Activated CD8-positive, alpha-beta T cell treated with anti-CD3 and anti-CD28 coated beads for 36 hours (primary cell): ENCODE measurements at regions not wholly inside any gene's neighbourhood (a gene's known extent, or its start where the extent isn't known, plus 50 kb on each side); places are given as distances from the start of the nearest gene placed in this dataset.

Experiments used
- ATAC-seq: fragments of 200-7000 bp; cut with Tn5 transposase; one replicate; pipeline ENCODE4 v1.10.0; 2021; ENCODE audit warnings: mild to moderate bottlenecking, moderate library complexity
- CTCF ChIA-PET: fragments of 350-600 bp; sonication (Branson Sonifier 250); formaldehyde crosslinking; loops from one replicate; lab custom pipeline; 2021; ENCODE audit warnings: antibody characterized with exemption; lab: Charles Lee
- POLR2A ChIA-PET: fragments of 350-600 bp; sonication (Branson Sonifier 250); formaldehyde crosslinking; loops from one replicate; lab custom pipeline; 2021; ENCODE audit warnings: antibody characterized with exemption; lab: Charles Lee
- DNase-seq: peaks from one replicate; pipeline ENCODE4 v3.0.0-alpha.2; 2020
- H3K27ac Mint-ChIP-seq: one replicate; pipeline ENCODE4 v1.8.0; 2021; ENCODE audit warnings: mild to moderate bottlenecking, mixed read lengths
- H3K27me3 Mint-ChIP-seq: one replicate; pipeline ENCODE4 v1.8.0; 2021; ENCODE audit warnings: mixed read lengths
- H3K36me3 Mint-ChIP-seq: one replicate; pipeline ENCODE4 v1.8.0; 2021; ENCODE audit warnings: low read depth, mixed read lengths
- H3K4me1 Mint-ChIP-seq: one replicate; pipeline ENCODE4 v1.8.0; 2021; ENCODE audit warnings: low read depth, mixed read lengths
- H3K4me3 Mint-ChIP-seq: one replicate; pipeline ENCODE4 v1.8.0; 2021; ENCODE audit warnings: mild to moderate bottlenecking, moderate library complexity, mixed read lengths
- H3K9me3 Mint-ChIP-seq: one replicate; pipeline ENCODE4 v1.8.0; 2021; ENCODE audit warnings: mixed read lengths
- CTCF ChIP-seq: fragments of 200-600 bp; IDR thresholded peaks from one replicate; pipeline ENCODE4 v1.8.0; 2022; ENCODE audit warnings: antibody characterized with exemption, mild to moderate bottlenecking
- intact Hi-C: fragments of 100-400 bp; cut with micrococcal nuclease; formaldehyde crosslinking; loops from one replicate; pipeline ENCODE4 v1.10.0; 2022

GRCh38 chr12:65653946-65654629, 170.2 kb upstream of the HMGA2 start:
- H3K27me3 Mint-ChIP-seq: peaks cover 29% of the 10 kb centered on the region
- H3K4me1 Mint-ChIP-seq: peaks cover 27% of the 10 kb centered on the region
- POLR2A ChIA-PET: no interaction called here
- no peak for TF ChIP-seq CTCF
- H3K27ac Mint-ChIP-seq: no peak overlapping the region
- ATAC-seq (no peak), DNase-seq (no peak)
- H3K4me3 Mint-ChIP-seq: no peak overlapping the region
- intact Hi-C loops: no loop called here
- peaks cover 2% of the 10 kb centered on the region for H3K9me3 Mint-ChIP-seq
- CTCF ChIA-PET: no interaction called here
- peaks cover 3% of the 10 kb centered on the region for H3K36me3 Mint-ChIP-seq

- peaks cover 3% of the 10 kb centered on the region for H3K36me3 Mint-ChIP-seq
- no peak overlapping the region for H3K27ac Mint-ChIP-seq
- H3K4me3 Mint-ChIP-seq: no peak overlapping the region
- ChIA-PET POLR2A (no interaction called here), CTCF (no interaction called here)
- no peak for DNase-seq
- TF ChIP-seq CTCF: no peak
- H3K27me3 Mint-ChIP-seq: peaks cover 32% of the 10 kb centered on the region
- no peak for ATAC-seq
- intact Hi-C loops: no loop called here
- peaks cover 27% of the 10 kb centered on the region for H3K4me1 Mint-ChIP-seq
- peaks cover 2% of the 10 kb centered on the region for H3K9me3 Mint-ChIP-seq
These were observed 169.2 kb upstream of the HMGA2 start for GRCh38 chr12:65655074-65655493.

- H3K4me3 Mint-ChIP-seq: no peak overlapping the region
- H3K27ac Mint-ChIP-seq: peak overlapping the region; percentile 43
- POLR2A ChIA-PET: no interaction called here
- DNase-seq (no peak), ATAC-seq (no peak)
- no peaks in the 10 kb centered on the region for H3K36me3 Mint-ChIP-seq
- H3K27me3 Mint-ChIP-seq: peaks cover 37% of the 10 kb centered on the region
- peaks cover 2% of the 10 kb centered on the region for H3K9me3 Mint-ChIP-seq
- intact Hi-C loops: no loop called here
- CTCF ChIA-PET: no interaction called here
- H3K4me1 Mint-ChIP-seq: peaks cover 24% of the 10 kb centered on the region
- TF ChIP-seq CTCF: no peak
These were observed 168.0 kb upstream of the HMGA2 start for GRCh38 chr12:65656156-65656882.

GRCh38 chr12:65656891-65657351, 167.4 kb upstream of the HMGA2 start:
- H3K27me3 Mint-ChIP-seq: peaks cover 37% of the 10 kb centered on the region
- ChIA-PET CTCF (no interaction called here), POLR2A (interaction anchor here (1.0 kb wide), 1 partner anchor 11 kb away, joined by 4 read pairs; no protein-coding TSS in a partner anchor)
- no peak overlapping the region for H3K27ac Mint-ChIP-seq
- ATAC-seq: peak; percentile 90
- intact Hi-C loops: loop anchor here (1.0 kb wide), 1 partner anchor 9 kb away; no protein-coding TSS in a partner anchor
- no peak overlapping the region for H3K4me3 Mint-ChIP-seq
- TF ChIP-seq CTCF: no peak
- H3K4me1 Mint-ChIP-seq: peaks cover 24% of the 10 kb centered on the region
- H3K9me3 Mint-ChIP-seq: peaks cover 2% of the 10 kb centered on the region
- peak; percentile 42 for DNase-seq
- H3K36me3 Mint-ChIP-seq: no peaks in the 10 kb centered on the region

GRCh38 chr12:65657635-65658034, 166.6 kb upstream of the HMGA2 start:
- ATAC-seq: no peak
- Mint-ChIP-seq H3K36me3 (no peaks in the 10 kb centered on the region), H3K9me3 (peaks cover 1% of the 10 kb centered on the region), H3K4me1 (peaks cover 24% of the 10 kb centered on the region), H3K4me3 (no peak overlapping the region), H3K27ac (no peak overlapping the region), H3K27me3 (peaks cover 35% of the 10 kb centered on the region)
- DNase-seq: no peak
- intact Hi-C loops: loop anchor here (1.0 kb wide), 1 partner anchor 9 kb away; no protein-coding TSS in a partner anchor
- ChIA-PET POLR2A (interaction anchor here (1.0 kb wide), 1 partner anchor 11 kb away, joined by 4 read pairs; no protein-coding TSS in a partner anchor), CTCF (interaction anchor here (1.4 kb wide), 1 partner anchor 101 kb away, joined by 3 read pairs; no protein-coding TSS in a partner anchor)
- no peak for TF ChIP-seq CTCF
